GM12873 (cell line): ENCODE measurements at regions not wholly inside any gene's neighbourhood (a gene's known extent, or its start where the extent isn't known, plus 50 kb on each side); places are given as distances from the start of the nearest gene placed in this dataset.

ENCODE experiments used
- TF ChIP-seq, protein P1 (sequence below): IDR thresholded peaks from 2 replicates; pipeline ENCODE4 v1.5.1; 2012; ENCODE audit warnings: low read depth, mild to moderate bottlenecking, moderate library complexity, low read length, control low read depth; ENCODE audit not compliant: insufficient read depth; ENCODE audit errors: missing control alignments

DNA sequence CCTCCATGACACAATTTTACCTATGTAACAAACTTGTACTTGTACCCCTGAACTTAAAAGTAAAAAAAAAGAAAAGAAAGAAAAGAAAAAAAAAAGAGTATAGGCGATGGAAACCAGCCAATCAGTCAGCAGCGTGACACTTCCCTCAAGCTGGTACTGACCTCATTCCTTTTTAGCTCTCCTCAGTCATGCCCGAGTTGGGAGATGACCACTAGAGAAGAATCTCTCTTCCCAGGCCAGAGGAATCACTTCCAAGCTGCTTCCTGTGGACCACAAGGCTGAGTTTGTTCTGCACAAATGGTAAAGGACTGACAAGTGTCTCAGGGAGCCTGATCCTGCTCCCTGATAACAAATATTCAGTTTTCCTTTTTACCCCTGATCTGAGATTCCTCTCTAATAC is 313.5 kb upstream of the ESRRG start:
- TF ChIP-seq, protein P1, sequence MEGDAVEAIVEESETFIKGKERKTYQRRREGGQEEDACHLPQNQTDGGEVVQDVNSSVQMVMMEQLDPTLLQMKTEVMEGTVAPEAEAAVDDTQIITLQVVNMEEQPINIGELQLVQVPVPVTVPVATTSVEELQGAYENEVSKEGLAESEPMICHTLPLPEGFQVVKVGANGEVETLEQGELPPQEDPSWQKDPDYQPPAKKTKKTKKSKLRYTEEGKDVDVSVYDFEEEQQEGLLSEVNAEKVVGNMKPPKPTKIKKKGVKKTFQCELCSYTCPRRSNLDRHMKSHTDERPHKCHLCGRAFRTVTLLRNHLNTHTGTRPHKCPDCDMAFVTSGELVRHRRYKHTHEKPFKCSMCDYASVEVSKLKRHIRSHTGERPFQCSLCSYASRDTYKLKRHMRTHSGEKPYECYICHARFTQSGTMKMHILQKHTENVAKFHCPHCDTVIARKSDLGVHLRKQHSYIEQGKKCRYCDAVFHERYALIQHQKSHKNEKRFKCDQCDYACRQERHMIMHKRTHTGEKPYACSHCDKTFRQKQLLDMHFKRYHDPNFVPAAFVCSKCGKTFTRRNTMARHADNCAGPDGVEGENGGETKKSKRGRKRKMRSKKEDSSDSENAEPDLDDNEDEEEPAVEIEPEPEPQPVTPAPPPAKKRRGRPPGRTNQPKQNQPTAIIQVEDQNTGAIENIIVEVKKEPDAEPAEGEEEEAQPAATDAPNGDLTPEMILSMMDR, result no peak

DNA sequence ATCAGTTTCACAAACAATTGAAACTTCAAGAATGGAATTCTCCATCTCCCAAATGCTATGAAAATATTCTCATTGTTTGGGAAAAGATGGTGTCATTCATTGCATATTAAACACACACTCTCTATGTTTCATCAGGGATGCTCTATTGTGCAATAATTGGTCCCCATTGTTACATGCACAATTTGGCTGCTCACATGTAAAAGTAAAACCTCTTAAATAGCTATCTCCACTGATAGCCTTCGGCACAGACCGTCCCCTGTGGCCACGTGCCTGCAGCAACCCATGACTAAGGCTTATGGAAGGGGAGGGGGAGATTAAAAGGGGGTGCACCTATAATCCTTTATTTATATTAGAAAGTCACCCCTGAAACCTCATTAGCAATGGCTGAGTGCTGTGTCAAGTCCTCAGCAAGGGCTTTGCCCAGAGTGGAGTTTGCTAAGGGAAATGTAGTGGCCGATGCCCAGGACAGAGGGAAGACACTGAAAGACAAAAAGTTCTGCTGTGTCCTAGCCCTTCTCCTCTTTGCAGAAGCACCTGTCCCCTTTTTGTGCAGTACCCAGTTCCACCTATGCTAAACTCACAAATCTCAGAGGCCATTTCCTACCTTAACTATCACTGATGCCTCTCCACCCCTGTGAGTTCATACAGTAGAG is 309.6 kb upstream of the ESRRG start:
- TF ChIP-seq, protein P1, result no peak

DNA sequence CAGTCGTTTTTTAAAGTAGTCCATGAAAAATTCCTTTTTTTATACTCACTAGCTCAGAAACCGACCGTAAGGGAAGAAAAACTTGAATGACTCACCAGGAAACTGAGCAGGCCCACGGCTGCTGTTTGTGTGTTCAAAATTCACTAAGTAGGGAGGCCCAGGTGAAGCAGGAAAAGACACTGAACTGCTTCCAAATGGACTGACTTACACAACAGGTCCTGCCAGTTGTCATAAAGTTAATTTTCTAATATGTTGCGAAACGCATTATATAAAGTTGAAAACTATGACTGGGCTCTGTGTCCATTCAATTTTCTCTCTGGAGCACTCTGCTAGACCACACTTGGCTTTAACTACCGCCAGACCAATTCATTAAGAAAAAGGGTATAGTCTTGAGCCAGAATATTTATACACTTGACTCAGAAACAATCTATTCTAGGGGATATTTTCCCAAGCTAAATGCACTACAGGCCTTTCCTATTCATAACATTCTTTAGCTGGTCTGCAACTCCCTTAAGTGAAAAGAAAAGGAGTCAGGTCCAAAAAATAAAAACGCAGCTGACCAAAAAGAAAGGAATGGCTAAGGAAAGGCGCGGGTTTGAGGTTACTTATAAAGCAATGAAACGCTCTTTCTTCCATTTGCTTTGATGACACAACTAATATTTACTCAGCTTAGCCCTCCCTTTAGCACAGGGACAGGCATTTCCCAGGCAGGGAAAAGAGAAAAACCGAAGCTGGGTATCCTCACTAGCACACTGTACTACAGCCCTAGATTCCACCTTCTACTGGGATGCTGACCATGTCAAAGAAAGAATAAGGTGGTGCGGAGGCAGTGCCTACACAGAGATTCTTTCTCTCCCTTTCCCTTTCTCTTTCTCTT is 306.3 kb upstream of the ESRRG start:
- TF ChIP-seq, protein P1, result no peak

DNA sequence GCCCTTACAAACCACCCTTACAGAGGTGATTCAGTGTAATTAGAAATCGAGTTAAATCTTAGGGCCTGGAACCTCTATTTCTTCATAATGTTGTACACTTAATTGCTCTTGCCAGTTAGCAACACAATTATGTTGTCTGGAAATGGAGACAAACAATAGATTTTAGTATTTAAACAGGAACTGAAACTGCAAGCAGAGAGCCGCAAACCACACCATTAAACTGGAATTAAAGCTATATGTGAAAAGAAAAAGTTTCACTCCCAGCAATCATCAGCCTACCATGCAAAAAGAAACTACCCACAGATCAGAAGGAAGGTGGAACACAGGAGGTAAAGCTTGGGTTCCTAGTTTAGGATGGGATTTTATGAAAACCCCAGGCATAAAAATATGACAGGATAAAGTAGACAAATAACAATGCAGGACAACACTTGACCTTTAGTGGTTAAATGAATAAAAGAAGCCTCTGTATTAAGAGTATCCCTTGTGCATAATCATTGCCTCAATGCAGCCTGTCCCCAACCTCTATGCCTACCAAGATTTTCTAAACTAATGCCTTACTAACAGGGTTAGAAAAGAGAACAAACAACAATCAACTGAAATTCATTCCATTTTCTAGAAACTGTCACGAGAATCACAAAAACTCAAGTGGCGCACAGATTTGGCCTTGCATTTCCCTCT is 304.3 kb upstream of the ESRRG start:
- TF ChIP-seq, protein P1, result no peak

DNA sequence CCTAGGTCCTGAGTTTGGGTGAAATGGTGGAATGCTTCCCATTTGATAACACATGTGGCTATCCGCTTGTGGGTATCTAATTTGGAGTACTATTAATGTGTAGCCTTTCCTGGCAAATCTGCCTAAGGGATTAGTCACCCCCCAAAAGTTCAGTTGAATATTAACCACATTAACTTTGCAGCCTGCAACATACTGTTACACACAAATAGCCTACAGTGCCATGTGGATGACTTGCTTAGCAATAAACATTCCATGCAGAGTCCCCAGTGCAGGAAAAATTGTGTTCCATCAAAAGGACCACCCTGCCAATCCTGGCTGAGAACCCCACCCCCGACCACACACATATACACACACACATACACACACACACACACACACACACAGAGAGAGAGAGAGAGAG is 303.3 kb upstream of the ESRRG start:
- TF ChIP-seq, protein P1, result no peak

DNA sequence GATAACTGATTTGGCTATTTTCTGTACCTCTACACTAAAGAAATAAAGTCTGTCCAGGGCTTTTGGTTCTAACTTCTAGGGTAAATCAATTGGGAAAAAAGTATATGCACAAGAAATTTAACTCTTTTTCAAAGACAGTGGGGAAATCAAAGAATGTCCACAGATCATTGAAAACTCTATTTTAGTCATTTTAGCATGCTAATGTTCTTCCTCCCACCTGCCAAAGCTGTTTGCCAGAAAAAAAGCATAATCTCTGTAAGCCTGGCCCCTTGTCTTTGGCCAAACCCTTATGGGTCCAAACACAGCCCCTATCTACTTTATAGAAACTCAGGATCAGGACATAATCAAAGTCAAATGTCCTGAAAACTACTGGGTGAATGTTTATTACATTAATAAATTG is 302.2 kb upstream of the ESRRG start:
- TF ChIP-seq, protein P1, result no peak

DNA sequence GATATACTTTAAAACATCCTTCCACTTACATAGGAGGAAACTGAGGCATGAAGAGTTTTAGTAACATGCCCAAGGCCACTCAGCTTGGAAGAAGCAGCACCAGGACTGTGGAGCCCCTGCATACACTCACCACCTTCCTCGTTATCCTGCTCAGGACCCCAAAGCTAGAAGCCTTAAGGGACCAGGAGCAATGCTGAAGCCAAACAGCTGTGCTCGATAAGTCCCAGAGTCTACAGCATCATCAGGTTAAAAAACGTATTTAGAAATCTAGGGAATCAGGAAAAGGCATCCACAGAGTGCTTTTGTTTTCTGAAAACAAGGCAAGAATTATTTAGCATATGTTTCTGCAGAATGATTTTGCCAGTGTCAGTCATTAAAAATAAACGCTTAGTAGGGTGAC is 301.7 kb upstream of the ESRRG start:
- TF ChIP-seq, protein P1, result no peak
